Liver (tissue), 3 donors: ENCODE measurements at regions not wholly inside any gene's neighbourhood (a gene's known extent, or its start where the extent isn't known, plus 50 kb on each side); places are given as distances from the start of the nearest gene placed in this dataset.

Source experiments
- CTCF ChIP-seq: fragments of 150-350 bp; IDR thresholded peaks from 2 replicates; pipeline ENCODE4 v1.5.1; 2017; ENCODE audit warnings: improper control_type of control experiment, low read depth, low read length; ENCODE audit not compliant: missing input control
- EGR1 ChIP-seq, 2 donors: IDR thresholded peaks; 2 replicates each; pipeline ENCODE4 v1.6.1; 2016 to 2018; ENCODE audit warnings: antibody characterized with exemption in 2 of 2, low read depth in 2 of 2
- FOXA1 ChIP-seq: IDR thresholded peaks from 2 replicates; pipeline ENCODE4 v1.6.1; 2016; ENCODE audit warnings: antibody characterized with exemption
- GABPA ChIP-seq, 2 donors: IDR thresholded peaks in 1 of 2; conservative IDR thresholded peaks in 1 of 2; 2 replicates each; pipeline ENCODE4 v1.6.1; 2016; ENCODE audit warnings: antibody characterized with exemption in 2 of 2, mild to moderate bottlenecking in 1 of 2, moderate library complexity in 1 of 2
- JUND ChIP-seq, 2 donors: IDR thresholded peaks; 2 replicates each; pipeline ENCODE4 v1.6.1; 2016; ENCODE audit warnings: antibody characterized with exemption in 2 of 2
- MAX ChIP-seq: IDR thresholded peaks from 2 replicates; pipeline ENCODE4 v1.6.1; 2016; ENCODE audit warnings: antibody characterized with exemption
- RAD21 ChIP-seq, 2 donors: IDR thresholded peaks; 2 replicates each; pipeline ENCODE4 v1.6.1; 2016; ENCODE audit warnings: antibody characterized with exemption in 2 of 2, mild to moderate bottlenecking in 2 of 2
- RXRA ChIP-seq, 2 donors: IDR thresholded peaks; 2 replicates each; pipeline ENCODE4 v1.6.1; 2017 to 2018; ENCODE audit warnings: antibody characterized with exemption in 2 of 2, mild to moderate bottlenecking in 1 of 2
- SP1 ChIP-seq: IDR thresholded peaks from 2 replicates; pipeline ENCODE4 v1.6.1; 2018; ENCODE audit warnings: antibody characterized with exemption, mild to moderate bottlenecking
- TAF1 ChIP-seq: conservative IDR thresholded peaks from 2 replicates; pipeline ENCODE4 v1.6.1; 2016; ENCODE audit warnings: antibody characterized with exemption, mild to moderate bottlenecking
- YY1 ChIP-seq: IDR thresholded peaks from 2 replicates; pipeline ENCODE4 v1.6.1; 2016; ENCODE audit warnings: antibody characterized with exemption, mild to moderate bottlenecking
- donor health status: healthy.
- donor health status: healthy.

- no peak for TF ChIP-seq CTCF
- TF ChIP-seq RXRA (IDR thresholded peaks at IDR 0.05) = no peak
- no peak for TF ChIP-seq MAX
- no peak for TF ChIP-seq EGR1 (IDR thresholded peaks at IDR 0.05; ENCODE audit: low read depth in 2 of 2)
- no peak for TF ChIP-seq RAD21 (IDR thresholded peaks at IDR 0.05)
- TF ChIP-seq TAF1 = no peak
- TF ChIP-seq JUND (IDR thresholded peaks at IDR 0.05) = no peak
- TF ChIP-seq SP1 = no peak
- no peak for TF ChIP-seq GABPA (IDR thresholded peaks at IDR 0.05 in 1 of 2, conservative IDR thresholded peaks at IDR 0.05 in 1 of 2)
- no peak for TF ChIP-seq YY1
- no peak for TF ChIP-seq FOXA1
Observed at GRCh38 chr5:18455521-18455920, 821.3 kb downstream of the TAF11L14 start.
